Adipocyte (in vitro differentiated cells): ENCODE measurements at regions not wholly inside any gene's neighbourhood (a gene's known extent, or its start where the extent isn't known, plus 50 kb on each side); places are given as distances from the start of the nearest gene placed in this dataset.
"Not testable (repeated sequence)": the region's sequence is repeated elsewhere in the genome, so short reads cannot be mapped to it uniquely, and the experiment has no call there.

Source experiments
- DNase-seq: peaks from one replicate; pipeline ENCODE4 v3.0.0-alpha.2; 2015; ENCODE audit warnings: low read depth
- H3K27me3 ChIP-seq: replicated peaks from 2 replicates; pipeline ENCODE4 v1.7.0; 2013; ENCODE audit warnings: mild to moderate bottlenecking, low read length, moderate library complexity; ENCODE audit not compliant: control insufficient read depth, insufficient read depth
- H3K36me3 ChIP-seq: 2 replicates; pipeline ENCODE4 v1.7.0; 2013; ENCODE audit warnings: low read length, mild to moderate bottlenecking, moderate library complexity; ENCODE audit not compliant: control insufficient read depth, insufficient read depth, severe bottlenecking
- H3K4me1 ChIP-seq: 2 replicates; pipeline ENCODE4 v1.7.0; 2013; ENCODE audit warnings: mild to moderate bottlenecking, low read length, moderate library complexity; ENCODE audit not compliant: control insufficient read depth, insufficient read depth
- H3K4me3 ChIP-seq: 2 replicates; pipeline ENCODE4 v1.7.0; 2013; ENCODE audit warnings: mild to moderate bottlenecking, low read length, moderate library complexity
- H3K9ac ChIP-seq: 2 replicates; pipeline ENCODE4 v1.7.0; 2013; ENCODE audit warnings: mild to moderate bottlenecking, low read length, moderate library complexity
- H3K9me3 ChIP-seq: 2 replicates; pipeline ENCODE4 v1.7.0; 2013; ENCODE audit warnings: mild to moderate bottlenecking, low read length, moderate library complexity; ENCODE audit not compliant: control insufficient read depth

DNA sequence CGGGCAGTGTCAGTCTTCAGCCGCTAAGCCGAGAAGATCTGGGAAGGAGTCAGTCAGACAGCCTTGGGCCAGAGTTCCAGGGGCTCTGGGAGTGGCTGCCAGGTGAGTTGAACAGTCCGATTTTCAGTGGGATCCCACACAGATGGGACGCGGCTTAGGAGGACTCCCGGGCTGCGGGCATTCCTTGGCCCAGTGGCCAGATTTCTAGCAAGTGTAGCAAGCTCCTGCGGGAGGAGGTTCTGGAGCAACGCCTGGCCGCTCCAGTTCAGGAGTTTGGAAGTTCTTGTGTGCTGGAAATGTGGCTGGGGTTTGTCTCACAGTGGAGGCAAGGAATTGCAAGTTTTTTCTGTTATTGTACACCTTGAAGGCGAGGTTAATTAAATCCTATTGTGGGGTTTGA is 414.0 kb upstream of the EPHA7 start:
- not testable (repeated sequence) for H3K4me1 ChIP-seq, H3K9me3 ChIP-seq, H3K4me3 ChIP-seq, DNase-seq, H3K27me3 ChIP-seq, H3K9ac ChIP-seq, H3K36me3 ChIP-seq

- not testable (repeated sequence) for H3K9ac ChIP-seq, H3K4me1 ChIP-seq, H3K9me3 ChIP-seq, H3K36me3 ChIP-seq, H3K4me3 ChIP-seq, DNase-seq, H3K27me3 ChIP-seq
Measured at GRCh38 chr6:93829757-93830156, 410.4 kb upstream of the EPHA7 start.

DNA sequence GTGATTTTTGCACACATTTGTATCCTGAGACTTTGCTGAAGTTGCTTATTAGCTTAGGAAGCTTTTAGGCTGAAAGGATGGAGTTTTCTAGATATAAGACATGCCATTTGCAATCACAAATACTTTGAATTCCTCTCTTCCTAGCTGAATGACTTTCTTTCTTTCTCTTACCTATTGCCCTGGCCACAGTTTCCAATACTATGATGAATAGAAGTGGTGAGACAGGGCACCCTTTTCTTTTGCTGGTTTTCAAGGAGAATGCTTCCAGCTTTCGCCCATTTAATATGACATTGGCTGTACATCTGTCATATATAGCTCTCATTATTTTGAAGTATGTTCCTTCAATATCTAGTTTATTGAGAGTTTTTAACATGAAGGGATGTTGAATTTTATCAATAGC is 409.6 kb upstream of the EPHA7 start:
- no peak overlapping the region for H3K4me3 ChIP-seq

DNA sequence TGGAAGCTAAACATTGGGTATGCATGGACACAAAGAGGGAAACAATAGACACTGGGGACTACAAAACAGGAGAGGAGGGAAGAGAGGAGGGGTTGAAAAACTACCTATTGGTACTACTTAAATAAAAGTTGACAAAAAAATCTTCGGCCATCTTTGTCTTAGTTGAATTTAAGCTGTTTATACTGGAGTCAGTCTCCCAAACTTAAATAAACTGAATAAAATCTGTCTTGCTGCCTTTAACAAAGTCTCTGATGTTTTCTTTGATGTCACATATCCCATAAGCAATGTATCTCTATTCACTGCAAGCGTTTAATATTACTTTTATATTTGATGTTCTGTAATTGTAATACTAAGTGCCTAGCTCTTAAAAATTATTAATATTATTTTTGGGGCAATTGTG is 409.2 kb upstream of the EPHA7 start:
- Histone ChIP-seq H3K4me3 (no peak overlapping the region), H3K9ac (no peak overlapping the region), H3K9me3 (no peaks in the 10 kb centered on the region), H3K36me3 (no peaks in the 10 kb centered on the region), H3K27me3 (no peaks in the 10 kb centered on the region), H3K4me1 (no peaks in the 10 kb centered on the region)
- no peak for DNase-seq

More for the DNA sequence above, 409.6 kb upstream of the EPHA7 start:
- no peaks in the 10 kb centered on the region for H3K27me3 ChIP-seq
- DNase-seq: no peak
- no peaks in the 10 kb centered on the region for H3K36me3 ChIP-seq
- H3K9me3 ChIP-seq: no peaks in the 10 kb centered on the region
- H3K4me1 ChIP-seq: no peaks in the 10 kb centered on the region
- no peak overlapping the region for H3K9ac ChIP-seq

GRCh38 chr6:93827728-93828127 is 408.4 kb upstream of the EPHA7 start:
- Histone ChIP-seq H3K27me3 (no peaks in the 10 kb centered on the region), H3K36me3 (no peaks in the 10 kb centered on the region), H3K9ac (no peak overlapping the region), H3K9me3 (no peaks in the 10 kb centered on the region), H3K4me3 (no peak overlapping the region), H3K4me1 (no peaks in the 10 kb centered on the region)
- DNase-seq: no peak

GRCh38 chr6:93825950-93826349 is 406.6 kb upstream of the EPHA7 start:
- H3K4me3 ChIP-seq: no peak overlapping the region
- H3K36me3 ChIP-seq: no peaks in the 10 kb centered on the region
- H3K27me3 ChIP-seq: no peaks in the 10 kb centered on the region
- no peaks in the 10 kb centered on the region for H3K9me3 ChIP-seq
- no peak for DNase-seq
- no peak overlapping the region for H3K9ac ChIP-seq
- H3K4me1 ChIP-seq: no peaks in the 10 kb centered on the region

DNA sequence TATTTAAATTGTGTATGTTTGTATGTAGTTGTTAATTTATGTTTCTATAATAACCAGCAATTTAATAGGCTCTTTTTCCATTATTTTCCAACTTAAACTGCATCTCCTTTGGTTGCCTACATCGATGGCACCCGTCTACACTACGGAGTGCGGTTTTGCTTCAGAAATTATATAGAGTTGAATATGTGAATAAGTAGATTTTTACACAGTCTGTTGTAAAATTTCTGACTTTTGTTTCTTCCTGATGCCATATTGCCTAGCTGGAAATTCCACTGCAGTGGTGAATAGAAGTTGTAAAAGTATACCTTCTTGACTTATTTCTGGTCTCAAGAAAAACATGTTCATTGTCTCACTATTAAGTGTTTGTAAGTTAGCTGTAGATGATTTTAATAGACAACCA is 404.1 kb upstream of the EPHA7 start:
- Histone ChIP-seq H3K27me3 (no peaks in the 10 kb centered on the region), H3K9me3 (no peaks in the 10 kb centered on the region), H3K4me3 (no peak overlapping the region), H3K36me3 (no peaks in the 10 kb centered on the region), H3K9ac (no peak overlapping the region), H3K4me1 (no peaks in the 10 kb centered on the region)
- no peak for DNase-seq

GRCh38 chr6:93822434-93823265 is 403.3 kb upstream of the EPHA7 start:
- DNase-seq: no peak
- Histone ChIP-seq H3K36me3 (no peaks in the 10 kb centered on the region), H3K27me3 (no peaks in the 10 kb centered on the region), H3K9me3 (no peaks in the 10 kb centered on the region), H3K4me1 (no peaks in the 10 kb centered on the region), H3K4me3 (no peak overlapping the region), H3K9ac (no peak overlapping the region)

- Histone ChIP-seq H3K9me3 (no peaks in the 10 kb centered on the region), H3K27me3 (no peaks in the 10 kb centered on the region), H3K36me3 (no peaks in the 10 kb centered on the region)
Measured at GRCh38 chr6:93821953-93822352, 402.6 kb upstream of the EPHA7 start.

GRCh38 chr6:93820465-93821082 is 401.2 kb upstream of the EPHA7 start:
- no peak for DNase-seq
- H3K36me3 ChIP-seq: no peaks in the 10 kb centered on the region
- no peak overlapping the region for H3K4me3 ChIP-seq
- H3K27me3 ChIP-seq: no peaks in the 10 kb centered on the region
- H3K9ac ChIP-seq: no peak overlapping the region
- no peaks in the 10 kb centered on the region for H3K4me1 ChIP-seq
- H3K9me3 ChIP-seq: no peaks in the 10 kb centered on the region

More at GRCh38 chr6:93821953-93822352, 402.6 kb upstream of the EPHA7 start:
- Histone ChIP-seq H3K4me3 (no peak overlapping the region), H3K4me1 (no peaks in the 10 kb centered on the region), H3K9ac (no peak overlapping the region)
- no peak for DNase-seq

DNA sequence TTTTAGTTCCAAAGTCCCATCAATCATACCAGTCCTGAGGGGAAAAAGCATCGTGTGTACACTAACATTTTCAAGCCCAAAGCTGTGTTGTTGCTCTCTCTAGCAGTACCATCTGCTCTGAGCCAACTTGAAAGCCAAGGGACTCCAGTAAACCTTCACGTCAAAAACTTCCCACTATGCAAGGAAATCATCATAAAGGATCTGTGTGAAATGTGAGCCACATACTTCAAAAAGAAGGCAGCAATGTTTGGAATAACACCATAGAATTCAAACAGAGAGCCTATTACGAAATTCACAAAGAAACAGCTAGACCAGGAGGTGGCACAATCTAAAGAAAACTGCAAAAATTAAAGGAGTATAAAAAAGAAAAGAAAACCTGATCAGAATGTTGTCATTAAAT is 399.8 kb upstream of the EPHA7 start:
- no peaks in the 10 kb centered on the region for H3K9me3 ChIP-seq
- peak overlapping the region; percentile 24 for H3K4me3 ChIP-seq
- H3K9ac ChIP-seq: no peak overlapping the region
- no peaks in the 10 kb centered on the region for H3K4me1 ChIP-seq
- DNase-seq: no peak
- no peaks in the 10 kb centered on the region for H3K36me3 ChIP-seq
- no peaks in the 10 kb centered on the region for H3K27me3 ChIP-seq
